T1000 (cell line): ENCODE measurements at regions not wholly inside any gene's neighbourhood (a gene's known extent, or its start where the extent isn't known, plus 50 kb on each side); places are given as distances from the start of the nearest gene placed in this dataset.
A peak's percentile ranks its signal among the peaks of the same experiment; 100 is the strongest.
"Not testable (repeated sequence)": the region's sequence is repeated elsewhere in the genome, so short reads cannot be mapped to it uniquely, and the experiment has no call there.

Experiments
- DNase-seq: peaks from one replicate; lab custom pipeline; 2025; ENCODE audit warnings: mixed read lengths; lab: John Stamatoyannopoulos, UW

- DNase-seq, result no peak
Measured at GRCh38 chr5:54404568-54404967, 50.9 kb upstream of the HSPB3 start.

GRCh38 chr5:54403885-54404416 lies 51.5 kb upstream of the HSPB3 start:
- no peak for DNase-seq

DNA sequence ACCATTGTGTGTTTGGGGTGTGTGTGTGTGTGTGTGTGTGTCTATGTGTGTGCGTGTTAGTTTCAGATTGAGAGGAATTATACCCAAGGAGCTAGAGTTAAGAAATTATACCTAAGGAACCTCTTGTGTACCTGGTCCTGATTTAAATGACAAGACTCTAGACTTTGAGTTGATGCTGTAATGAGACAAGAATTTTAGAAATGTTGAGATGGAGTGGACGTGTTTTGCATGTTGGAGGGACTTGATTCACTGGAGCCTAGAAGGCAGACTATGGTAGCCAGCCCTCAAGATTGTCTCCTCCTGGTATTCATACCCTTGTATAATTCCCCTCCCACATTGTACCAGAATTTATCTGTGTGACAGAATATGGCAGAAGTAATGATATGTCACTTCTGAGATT lies 52.4 kb upstream of the HSPB3 start:
- no peak for DNase-seq

- DNase-seq, result no peak
Measured at GRCh38 chr5:54401515-54401914, 54.0 kb upstream of the HSPB3 start.

- no peak for DNase-seq
Measured at GRCh38 chr5:54398191-54398590, 57.3 kb upstream of the HSPB3 start.

- DNase-seq, result no peak
Measured at GRCh38 chr5:54397420-54397819, 58.1 kb upstream of the HSPB3 start.

DNA sequence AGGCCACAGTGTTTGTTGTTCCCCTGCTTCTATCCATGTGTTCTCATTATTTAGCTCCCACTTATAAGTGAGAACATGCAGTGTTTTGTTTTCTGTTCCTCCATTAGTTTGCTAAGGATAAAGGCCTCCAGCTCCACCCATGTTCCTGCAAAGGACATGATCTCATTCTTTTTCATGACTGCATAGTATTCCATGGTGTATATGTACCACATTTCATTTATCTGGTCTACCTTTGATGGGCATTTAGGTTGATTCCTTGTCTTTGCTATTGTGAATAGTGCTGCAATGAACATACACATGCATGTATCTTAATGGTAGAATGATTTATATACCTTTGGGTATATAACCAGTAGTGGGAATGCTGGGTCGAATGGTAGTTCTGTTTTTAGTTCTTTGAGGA lies 62.5 kb upstream of the HSPB3 start:
- not testable (repeated sequence) for DNase-seq

DNA sequence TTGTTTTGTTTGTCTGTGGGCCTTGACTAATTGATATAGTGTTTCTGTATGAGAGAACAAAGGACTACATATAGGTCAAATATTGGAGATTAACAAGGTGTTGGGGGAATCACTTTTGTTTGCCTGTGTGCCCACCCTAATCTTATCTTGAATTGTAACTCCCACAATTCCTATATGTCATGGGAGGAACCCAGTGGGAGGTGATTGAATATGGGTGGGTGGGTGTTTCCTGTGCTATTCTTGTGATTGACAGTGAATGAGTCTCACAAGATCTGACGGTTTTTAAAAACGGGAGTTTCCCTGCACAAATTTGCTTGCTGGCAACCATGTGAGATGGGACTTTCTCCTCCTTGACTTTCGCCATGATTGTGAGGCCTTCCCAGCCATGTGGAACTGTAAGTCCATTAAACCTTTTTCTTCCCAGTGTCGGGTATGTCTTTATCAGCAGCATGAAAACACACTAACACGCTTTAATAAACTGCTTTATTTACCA lies 64.9 kb upstream of the HSPB3 start:
- DNase-seq, result no peak

DNA sequence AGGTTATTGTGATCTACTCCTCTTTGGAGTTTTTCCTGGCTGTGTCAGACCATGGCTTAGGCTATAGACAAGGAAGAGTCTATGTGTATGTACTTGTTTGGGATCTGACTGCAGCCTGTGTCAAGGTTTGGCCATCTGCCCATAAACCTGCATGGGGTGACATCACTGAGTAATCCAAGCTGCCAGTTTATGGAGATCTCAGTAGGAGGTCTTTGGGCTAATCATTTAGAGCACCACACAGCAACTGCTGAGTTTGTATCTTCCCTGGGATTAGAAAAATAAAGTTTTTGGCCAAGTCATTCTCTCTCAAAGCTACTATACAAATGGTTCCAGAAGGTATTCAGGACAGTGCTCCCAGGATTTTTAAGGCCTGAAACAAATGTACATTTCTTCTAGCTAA lies 65.5 kb upstream of the HSPB3 start:
- peak; percentile 65 for DNase-seq

- not testable (repeated sequence) for DNase-seq
Measured at GRCh38 chr5:54389399-54389798, 66.1 kb upstream of the HSPB3 start.

DNA sequence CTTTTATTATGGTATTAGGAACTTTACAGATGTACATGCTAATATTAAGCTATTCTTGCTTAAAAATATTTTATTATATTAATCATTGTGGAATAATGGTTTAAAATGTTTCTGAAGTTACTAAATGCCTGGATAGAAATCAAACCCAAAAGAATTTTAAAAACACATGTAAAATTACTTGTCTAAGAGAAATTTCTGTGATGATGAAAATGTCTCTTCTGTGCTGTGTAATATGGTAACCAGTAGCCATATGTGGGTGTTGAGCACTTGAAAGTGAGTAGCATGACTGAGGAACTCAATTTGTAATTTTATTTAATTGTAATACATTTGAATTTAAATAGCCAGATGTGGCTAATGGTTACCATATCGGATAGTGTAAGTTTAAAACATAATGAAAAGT lies 66.7 kb upstream of the HSPB3 start:
- DNase-seq, result no peak

- no peak for DNase-seq
Measured at GRCh38 chr5:54388409-54388808, 67.1 kb upstream of the HSPB3 start.

DNA sequence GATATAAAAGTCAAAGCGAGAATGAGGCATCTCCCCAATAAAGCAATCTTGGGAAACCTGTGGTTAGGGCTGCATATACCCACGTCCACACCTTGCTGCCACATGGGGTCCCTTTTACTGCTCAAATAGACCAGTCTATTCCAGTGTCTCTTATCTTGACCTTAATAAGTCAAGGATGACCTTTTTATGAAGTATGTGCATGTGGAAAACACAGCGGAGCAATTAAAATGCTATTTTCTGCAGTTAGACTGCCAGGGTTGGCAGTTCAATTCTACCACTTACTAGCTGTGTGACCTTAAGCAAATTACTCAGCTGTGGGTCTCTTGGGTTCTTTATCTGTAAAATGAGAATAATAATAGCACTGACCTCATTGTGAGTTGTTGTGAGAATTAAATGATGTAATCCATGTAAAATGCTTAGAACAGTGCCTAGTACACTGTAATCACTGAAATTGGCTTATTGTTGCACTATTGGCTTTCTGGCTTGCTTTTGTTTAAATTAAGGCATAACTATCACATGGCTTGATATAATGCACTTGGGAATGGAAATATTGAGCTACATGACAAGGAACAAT lies 67.8 kb upstream of the HSPB3 start:
- no peak for DNase-seq

GRCh38 chr5:54387031-54387430 lies 68.5 kb upstream of the HSPB3 start:
- no peak for DNase-seq

DNA sequence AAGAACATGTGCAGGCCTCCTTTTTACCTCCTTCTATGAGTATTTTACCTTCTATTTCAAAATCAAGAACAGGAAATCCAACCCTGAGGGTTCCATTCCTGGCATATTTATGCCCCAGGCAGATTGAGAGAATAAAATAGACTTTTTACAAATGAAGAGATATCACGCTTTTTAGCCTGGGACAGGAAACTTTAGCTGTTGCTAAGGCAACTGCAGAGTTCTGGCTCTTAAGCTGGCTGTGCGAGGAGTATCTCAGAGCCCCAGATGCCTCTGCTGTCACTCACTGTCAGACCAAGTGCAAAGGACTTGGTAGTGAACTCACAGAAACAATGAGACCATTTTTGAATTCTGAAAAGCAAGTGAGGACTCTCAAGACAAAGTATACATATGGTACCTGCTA lies 69.5 kb upstream of the HSPB3 start:
- no peak for DNase-seq

DNA sequence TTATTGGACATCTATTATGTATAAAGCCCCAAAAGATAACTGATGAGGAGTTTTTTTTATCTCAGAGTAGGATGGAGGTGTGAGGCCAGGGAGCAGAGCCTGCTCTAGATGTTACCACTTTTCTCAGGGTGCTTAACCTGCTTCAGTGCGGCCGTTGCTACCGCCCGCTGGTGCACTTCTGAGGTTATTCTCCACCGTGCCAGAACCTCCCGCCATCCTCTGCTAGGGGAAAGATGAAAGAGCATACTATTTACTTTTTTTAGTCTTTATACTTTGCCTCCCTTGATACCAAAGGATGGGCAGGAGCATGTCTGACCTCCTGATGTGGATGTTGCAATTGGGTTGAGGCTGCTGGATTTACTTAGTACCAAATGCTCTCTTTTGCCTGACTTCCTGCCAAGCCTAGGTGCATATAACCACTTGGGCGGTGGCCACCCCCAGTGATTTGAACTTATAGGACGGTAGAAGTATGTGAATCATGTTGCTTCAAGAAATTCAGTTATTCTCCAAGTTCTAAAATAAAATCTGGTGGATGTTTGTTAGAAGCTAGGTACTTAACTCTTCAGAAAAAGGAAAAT lies 71.1 kb upstream of the HSPB3 start:
- no peak for DNase-seq

DNA sequence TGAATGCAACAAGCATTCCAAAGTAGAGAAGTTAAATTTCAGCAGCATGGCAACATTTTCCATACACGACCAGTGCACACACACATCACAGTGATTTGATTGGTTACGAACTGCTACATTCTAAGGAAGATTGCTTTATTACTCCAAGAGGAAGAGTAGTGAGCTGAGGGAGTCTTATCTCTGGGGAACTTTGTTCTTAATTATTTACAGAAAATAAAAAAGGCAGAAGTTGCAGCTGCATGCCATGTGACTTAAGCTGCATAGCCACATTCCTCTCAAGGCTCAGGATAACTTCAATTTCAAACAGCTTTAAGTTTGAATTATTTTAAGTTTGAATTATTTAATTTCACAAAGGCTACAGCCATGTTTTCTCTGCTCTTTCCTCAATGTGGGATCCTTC lies 71.6 kb upstream of the HSPB3 start:
- no peak for DNase-seq

DNA sequence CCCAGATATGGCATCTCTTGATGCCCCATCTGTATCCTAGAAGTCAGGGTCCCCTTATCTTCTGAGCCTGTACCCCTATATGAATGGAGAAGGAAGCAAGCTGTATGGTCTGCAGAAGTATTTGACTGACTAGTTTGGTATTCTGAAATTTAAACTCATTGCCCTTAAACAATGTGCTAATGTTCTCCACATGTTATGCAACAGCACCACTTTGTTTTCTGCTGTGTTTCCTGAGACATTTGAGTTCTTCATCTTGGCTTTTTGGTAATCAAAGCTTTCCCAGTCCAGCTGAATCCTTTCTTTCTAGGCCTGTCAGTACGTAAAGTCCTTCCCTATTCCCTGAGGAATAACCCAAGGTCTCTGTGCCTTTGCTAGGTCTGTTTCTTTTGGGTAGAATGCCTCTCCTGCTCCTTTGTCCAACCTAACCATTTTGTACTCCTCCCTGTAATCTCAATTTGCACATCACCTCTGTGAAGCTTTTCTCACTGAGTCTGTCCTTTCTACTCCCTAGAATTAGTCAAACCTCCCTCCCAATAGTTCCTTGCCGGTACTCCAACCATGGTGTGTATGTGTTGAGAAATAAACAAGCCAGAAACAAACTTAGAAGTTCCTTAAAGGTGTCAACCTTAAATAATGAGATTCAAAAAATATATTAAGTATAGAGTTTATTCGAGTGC lies 72.1 kb upstream of the HSPB3 start:
- no peak for DNase-seq

- DNase-seq, result not testable (repeated sequence)
Measured at GRCh38 chr5:54381319-54381718, 70.9 kb upstream of the ARL15 start.

- DNase-seq, result no peak
Measured at GRCh38 chr5:54379590-54379989, 69.2 kb upstream of the ARL15 start.

DNA sequence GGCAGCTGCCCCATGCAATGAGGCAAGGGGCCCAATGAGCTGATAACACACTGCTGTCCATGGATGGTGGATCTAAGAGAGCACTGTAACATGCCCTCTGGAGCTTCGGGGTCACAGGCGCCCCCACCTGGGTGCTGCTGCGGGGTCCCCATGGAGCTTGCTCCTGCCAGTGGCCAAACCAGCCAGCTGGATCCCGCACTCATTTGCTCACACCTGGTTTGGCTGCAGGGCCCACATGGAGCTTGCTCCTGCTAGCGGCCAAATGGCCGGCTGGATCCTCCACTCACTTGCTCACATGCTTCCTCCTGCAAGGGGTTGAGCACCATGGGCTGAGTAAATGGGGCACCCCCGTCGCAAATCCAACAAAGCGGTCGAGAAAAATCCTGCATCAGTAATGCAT lies 68.3 kb upstream of the ARL15 start:
- DNase-seq, result no peak

DNA sequence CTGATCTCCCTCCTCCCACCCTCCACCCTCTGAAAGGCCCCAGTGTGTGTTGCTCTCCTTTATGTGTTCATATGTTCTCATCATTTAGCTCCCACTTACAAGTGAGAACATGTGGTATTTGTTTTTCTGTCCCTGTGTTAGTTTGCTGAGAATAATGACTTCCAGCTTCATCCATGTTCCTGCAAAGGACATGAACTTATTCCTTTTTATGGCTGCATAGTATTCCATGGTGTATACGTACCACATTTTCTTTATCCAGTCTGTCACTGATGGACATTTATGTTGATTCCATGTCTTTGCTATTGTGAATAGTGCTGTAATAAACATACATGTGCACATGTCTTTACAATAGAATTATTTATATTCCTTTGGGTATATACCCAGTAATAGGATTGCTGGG lies 67.0 kb upstream of the ARL15 start:
- not testable (repeated sequence) for DNase-seq

- DNase-seq, result no peak
Measured at GRCh38 chr5:54370982-54371381, 60.6 kb upstream of the ARL15 start.
